ENCODE measurements at regions not wholly inside any gene's neighbourhood (a gene's known extent, or its start where the extent isn't known, plus 50 kb on each side); places are given as distances from the start of the nearest gene placed in this dataset.
"Not testable (repeated sequence)": the region's sequence is repeated elsewhere in the genome, so short reads cannot be mapped to it uniquely, and the experiment has no call there.

DNA sequence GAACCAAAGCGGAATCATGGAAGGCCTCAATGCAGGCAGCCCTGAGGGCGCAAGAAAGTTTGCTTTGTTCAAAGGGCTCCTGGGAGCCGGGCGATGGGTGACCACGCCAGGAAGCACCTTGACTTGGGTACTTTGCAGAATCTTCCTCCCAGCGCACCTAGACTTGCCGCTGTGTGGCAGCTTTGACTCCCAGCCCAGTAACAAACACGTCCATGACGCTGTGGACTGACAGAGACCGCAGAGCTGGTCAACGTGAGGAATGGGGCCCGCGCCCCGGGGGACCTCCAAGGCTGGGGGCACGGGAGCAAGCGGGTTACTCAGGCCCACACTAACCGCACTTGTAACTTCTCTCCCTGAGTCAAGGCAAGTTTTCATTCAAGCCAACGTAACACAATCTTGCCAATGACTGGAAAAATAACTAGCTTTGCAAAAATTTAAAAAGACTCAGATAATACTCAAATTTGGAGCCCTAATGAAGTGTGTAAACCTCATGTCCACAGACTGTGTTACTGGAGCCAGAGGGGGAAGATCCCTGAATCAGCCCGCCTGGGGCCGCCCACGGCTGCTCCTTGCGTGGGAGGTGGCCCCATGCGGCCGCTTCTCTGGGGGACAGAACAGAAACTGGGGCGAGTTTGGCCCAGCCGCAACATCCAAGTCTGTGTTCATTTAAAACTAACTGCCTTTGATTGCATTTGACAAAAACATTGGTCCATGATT, 130.8 kb downstream of the DNAJB6 start:
- DNase-seq: no peak

- DNase-seq: no peak
These were observed 131.7 kb downstream of the DNAJB6 start for GRCh38 chr7:157468221-157469111.

DNA sequence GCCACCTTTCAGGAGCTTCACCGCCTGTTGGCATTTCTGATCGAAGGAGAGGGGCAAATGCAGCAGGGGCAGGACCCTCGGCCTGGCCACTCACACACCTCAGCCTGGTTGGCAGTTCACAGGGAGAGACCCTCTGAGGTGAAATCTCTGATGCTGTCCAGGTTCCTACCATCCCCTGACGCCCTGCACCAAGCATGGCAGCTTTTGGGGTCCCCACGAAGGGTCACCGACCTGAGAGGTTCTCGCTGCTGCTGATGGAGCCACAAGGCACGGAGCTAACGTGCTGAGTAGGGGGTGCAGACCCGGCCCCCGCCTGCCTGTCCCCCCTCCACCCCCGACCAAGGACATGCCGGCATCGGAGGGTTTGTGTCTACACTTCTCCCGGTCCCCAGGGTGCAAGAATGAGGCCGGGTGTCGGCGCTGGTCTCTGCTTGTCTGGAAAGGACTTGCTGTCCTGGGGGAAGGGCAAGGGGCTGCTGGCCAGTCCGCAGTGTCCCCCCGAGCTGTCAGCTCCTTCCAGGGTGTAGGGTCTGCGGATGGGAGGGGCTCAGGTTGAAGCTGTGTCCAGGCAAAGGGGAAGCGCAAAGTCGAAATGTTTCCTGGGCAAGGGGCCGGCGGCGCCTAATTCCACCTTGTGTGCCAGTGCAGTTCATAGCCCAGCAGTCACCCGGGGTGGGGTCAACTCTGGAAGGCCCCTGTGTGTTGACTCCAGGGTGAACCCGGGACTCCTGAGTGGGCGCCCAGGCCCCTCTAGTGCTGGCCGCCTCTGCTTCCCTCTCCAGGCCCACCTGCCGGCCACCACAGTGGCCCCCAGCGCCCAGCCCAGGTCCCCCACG, 132.6 kb downstream of the DNAJB6 start:
- no peak for DNase-seq

- DNase-seq: no peak
These were observed 133.2 kb downstream of the DNAJB6 start for GRCh38 chr7:157470017-157470322.

- no peak for DNase-seq
These were observed 133.9 kb downstream of the DNAJB6 start for GRCh38 chr7:157470701-157471131.

- no peak for DNase-seq
These were observed 134.7 kb downstream of the DNAJB6 start for GRCh38 chr7:157471259-157472125.

DNA sequence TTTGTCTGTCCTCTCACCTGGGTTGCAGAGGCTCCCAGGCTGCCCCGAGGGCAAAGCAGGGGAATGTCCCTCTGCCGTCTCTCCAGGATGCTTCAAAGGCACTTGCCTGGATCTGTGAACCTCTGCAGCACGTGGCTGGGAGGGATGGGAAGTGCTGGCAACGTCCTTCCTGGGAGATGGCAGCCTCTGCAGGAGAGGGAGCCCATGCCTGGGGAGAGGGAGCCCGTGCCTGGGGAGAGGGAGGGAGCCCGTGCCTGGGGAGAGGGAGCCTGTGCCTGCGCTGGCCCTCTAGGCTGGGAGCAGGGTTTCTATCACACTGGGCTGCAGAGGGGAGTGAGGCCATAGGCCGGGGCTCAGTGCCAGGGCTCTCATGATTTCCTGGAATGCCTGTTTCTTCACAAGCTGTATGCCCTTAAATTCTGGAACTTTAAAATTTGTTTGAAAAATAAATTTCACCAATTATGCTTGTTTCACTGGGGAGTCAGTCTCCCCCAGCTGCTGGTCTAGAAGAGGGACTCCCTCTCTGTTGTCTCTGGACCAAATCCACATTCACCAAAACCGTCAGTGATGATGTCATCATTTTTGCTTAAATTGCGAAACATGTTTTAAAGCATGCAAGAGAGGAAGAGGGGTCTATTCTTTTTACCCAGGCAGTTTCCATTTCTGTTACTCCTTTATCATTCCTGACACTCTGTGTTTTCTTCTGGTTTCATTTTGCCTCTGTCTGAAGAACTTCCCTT, 135.7 kb downstream of the DNAJB6 start:
- DNase-seq: no peak

- DNase-seq: no peak
These were observed 136.3 kb downstream of the DNAJB6 start for GRCh38 chr7:157473051-157473569.

GRCh38 chr7:157474685-157475084, 137.9 kb downstream of the DNAJB6 start:
- peak; percentile 5 for DNase-seq

DNA sequence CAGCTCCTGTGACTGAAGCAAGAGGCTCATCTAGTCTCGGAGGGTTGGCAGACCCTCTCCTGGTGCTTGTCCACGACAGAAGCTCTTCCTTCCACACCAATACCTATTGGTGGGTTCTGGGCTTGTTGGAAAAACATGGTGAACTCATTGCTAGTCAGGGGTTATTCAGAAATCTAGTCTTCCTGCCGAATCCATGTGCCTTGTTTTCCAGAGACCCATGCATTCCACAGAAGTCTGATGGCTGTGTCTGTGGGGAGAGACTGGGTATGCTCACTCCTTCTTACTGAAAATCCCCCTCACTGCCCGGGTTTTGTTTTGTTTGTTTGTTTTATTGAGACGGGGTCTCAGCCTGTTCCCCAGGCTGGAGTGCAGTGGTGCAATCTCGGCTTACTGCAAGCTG, 138.3 kb downstream of the DNAJB6 start:
- no peak for DNase-seq

DNA sequence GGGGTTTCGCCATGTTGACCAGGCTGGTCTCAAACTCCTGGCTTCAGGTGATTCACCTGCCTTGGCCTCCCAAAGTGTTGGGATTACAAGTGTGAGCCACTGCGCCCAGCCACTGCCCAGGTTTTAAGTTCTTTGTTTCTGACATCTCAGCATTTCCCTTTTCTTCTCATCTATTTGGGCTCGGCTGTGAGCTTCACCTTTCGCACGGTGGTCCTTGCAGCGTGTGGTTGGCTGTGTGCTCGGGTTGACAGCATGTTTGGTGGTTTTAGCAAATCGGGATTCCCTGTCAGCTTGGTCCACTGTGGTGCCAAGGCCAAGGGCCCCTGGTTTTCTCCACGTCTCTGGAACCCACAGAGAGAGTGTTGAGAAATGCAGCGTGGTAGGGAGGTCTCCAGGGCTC, 138.8 kb downstream of the DNAJB6 start:
- DNase-seq: no peak

GRCh38 chr7:157476201-157476600, 139.4 kb downstream of the DNAJB6 start:
- DNase-seq: no peak

- DNase-seq: no peak
These were observed 140.1 kb downstream of the DNAJB6 start for GRCh38 chr7:157476654-157477549.

- peak; percentile 0 for DNase-seq
These were observed 140.9 kb downstream of the DNAJB6 start for GRCh38 chr7:157477550-157478212.

DNA sequence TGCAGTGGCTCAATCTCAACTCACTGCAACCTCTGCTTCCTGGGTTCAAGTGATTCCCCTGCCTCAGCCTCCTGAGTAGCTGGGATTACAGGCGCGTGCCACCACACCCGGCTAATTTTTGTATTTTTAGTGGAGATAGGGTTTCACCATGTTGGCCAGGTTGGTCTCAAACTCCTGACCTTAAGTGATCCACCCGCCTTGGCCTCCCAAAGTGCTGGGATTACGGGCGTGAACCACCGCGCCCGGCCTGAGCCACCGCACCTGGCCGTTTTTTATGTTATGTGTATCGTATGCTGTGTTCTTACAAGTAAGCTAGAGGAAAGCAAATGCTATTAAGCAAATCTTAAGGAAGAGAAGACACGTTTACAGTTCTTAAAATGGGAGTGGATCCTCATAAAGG, 141.8 kb downstream of the DNAJB6 start:
- not testable (repeated sequence) for DNase-seq

GRCh38 chr7:157479326-157479725, 142.5 kb downstream of the DNAJB6 start:
- DNase-seq: no peak

GRCh38 chr7:157480371-157481050, 143.7 kb downstream of the DNAJB6 start:
- no peak for DNase-seq

GRCh38 chr7:157481389-157481788, 144.6 kb downstream of the DNAJB6 start:
- DNase-seq: no peak

GRCh38 chr7:157482025-157482424, 145.2 kb downstream of the DNAJB6 start:
- no peak for DNase-seq
